ENCODE measurements at regions not wholly inside any gene's neighbourhood (a gene's known extent, or its start where the extent isn't known, plus 50 kb on each side); places are given as distances from the start of the nearest gene placed in this dataset.

- TF ChIP-seq CTCF (IDR thresholded peaks at IDR 0.05; ENCODE audit: insufficient read depth, low read length, poor library complexity, severe bottlenecking) = no peak
- H3K27me3 ChIP-seq (replicated peaks; ENCODE audit: control insufficient read depth, insufficient read depth, low read length) = no peaks in the 10 kb centered on the region
- H3K4me3 ChIP-seq (replicated peaks; ENCODE audit: low read depth, low read length) = no peak overlapping the region
- DNase-seq (ENCODE audit: extremely low read depth, insufficient read length) = no peak
- no peaks in the 10 kb centered on the region for H3K36me3 ChIP-seq (ENCODE audit: control insufficient read depth, insufficient read depth, low read length)
Observed at GRCh38 chr5:8813180-8813579, 732.7 kb downstream of the SEMA5A start.

GRCh38 chr5:8814105-8814504 is 731.8 kb downstream of the SEMA5A start:
- Histone ChIP-seq H3K27me3 (replicated peaks; ENCODE audit: control insufficient read depth, insufficient read depth, low read length) (no peaks in the 10 kb centered on the region), H3K36me3 (ENCODE audit: control insufficient read depth, insufficient read depth, low read length) (no peaks in the 10 kb centered on the region), H3K4me3 (replicated peaks; ENCODE audit: low read depth, low read length) (no peak overlapping the region)
- TF ChIP-seq CTCF (IDR thresholded peaks at IDR 0.05; ENCODE audit: insufficient read depth, low read length, poor library complexity, severe bottlenecking) = no peak
- DNase-seq (ENCODE audit: extremely low read depth, insufficient read length) = no peak

DNA sequence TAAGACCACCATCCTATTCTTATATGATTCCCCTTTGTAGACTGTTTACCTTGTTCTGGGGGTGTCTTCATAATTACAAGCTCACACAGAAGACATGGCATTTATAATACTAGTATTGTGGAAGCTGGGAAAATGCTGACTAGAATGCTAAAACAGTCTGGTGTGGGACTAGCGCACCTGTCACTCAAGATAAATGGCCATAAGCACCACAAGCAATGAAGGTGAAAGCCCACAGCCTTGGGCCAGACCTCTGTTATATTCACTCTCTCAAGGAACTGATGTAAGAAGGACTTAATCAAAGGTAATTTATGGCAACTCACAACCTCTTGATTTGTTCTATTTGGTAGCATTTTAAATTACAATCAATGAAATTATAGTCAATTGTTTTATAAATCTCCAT is 721.5 kb downstream of the SEMA5A start:
- Histone ChIP-seq H3K27me3 (replicated peaks; ENCODE audit: control insufficient read depth, insufficient read depth, low read length) (no peaks in the 10 kb centered on the region), H3K36me3 (ENCODE audit: control insufficient read depth, insufficient read depth, low read length) (no peaks in the 10 kb centered on the region), H3K4me3 (replicated peaks; ENCODE audit: low read depth, low read length) (no peak overlapping the region)
- no peak for DNase-seq (ENCODE audit: extremely low read depth, insufficient read length)
- TF ChIP-seq CTCF (IDR thresholded peaks at IDR 0.05; ENCODE audit: insufficient read depth, low read length, poor library complexity, severe bottlenecking) = no peak

GRCh38 chr5:8825139-8825757 is 720.6 kb downstream of the SEMA5A start:
- no peak overlapping the region for H3K4me3 ChIP-seq (replicated peaks; ENCODE audit: low read depth, low read length)
- TF ChIP-seq CTCF (IDR thresholded peaks at IDR 0.05; ENCODE audit: insufficient read depth, low read length, poor library complexity, severe bottlenecking) = no peak
- DNase-seq (ENCODE audit: extremely low read depth, insufficient read length) = no peak
- H3K27me3 ChIP-seq (replicated peaks; ENCODE audit: control insufficient read depth, insufficient read depth, low read length) = no peaks in the 10 kb centered on the region
- no peaks in the 10 kb centered on the region for H3K36me3 ChIP-seq (ENCODE audit: control insufficient read depth, insufficient read depth, low read length)

- Histone ChIP-seq H3K27me3 (replicated peaks; ENCODE audit: control insufficient read depth, insufficient read depth, low read length) (no peaks in the 10 kb centered on the region), H3K36me3 (ENCODE audit: control insufficient read depth, insufficient read depth, low read length) (no peaks in the 10 kb centered on the region), H3K4me3 (replicated peaks; ENCODE audit: low read depth, low read length) (no peak overlapping the region)
- TF ChIP-seq CTCF (IDR thresholded peaks at IDR 0.05; ENCODE audit: insufficient read depth, low read length, poor library complexity, severe bottlenecking) = no peak
- no peak for DNase-seq (ENCODE audit: extremely low read depth, insufficient read length)
Observed at GRCh38 chr5:8826508-8826907, 719.4 kb downstream of the SEMA5A start.

DNA sequence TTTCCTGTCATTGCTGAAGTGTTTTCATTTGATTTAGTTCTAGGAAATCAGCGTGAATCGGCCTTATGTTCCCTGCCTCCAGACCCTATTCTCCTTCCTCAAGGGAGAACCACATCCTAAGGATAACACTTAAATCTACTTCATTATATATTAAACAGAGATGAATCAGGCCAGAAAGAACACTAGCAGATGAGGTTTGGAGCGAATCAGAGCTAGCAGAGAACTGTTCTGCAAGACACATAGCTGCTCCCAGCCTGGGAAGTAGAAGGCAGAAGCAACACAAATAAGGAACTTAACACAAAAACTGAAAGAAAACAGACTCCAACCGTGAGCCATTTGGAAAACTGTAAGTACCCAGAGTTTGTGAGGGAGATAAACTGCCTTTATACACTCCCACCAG is 718.2 kb downstream of the SEMA5A start:
- DNase-seq (ENCODE audit: extremely low read depth, insufficient read length) = no peak
- Histone ChIP-seq H3K4me3 (replicated peaks; ENCODE audit: low read depth, low read length) (no peak overlapping the region), H3K27me3 (replicated peaks; ENCODE audit: control insufficient read depth, insufficient read depth, low read length) (no peaks in the 10 kb centered on the region), H3K36me3 (ENCODE audit: control insufficient read depth, insufficient read depth, low read length) (no peaks in the 10 kb centered on the region)
- TF ChIP-seq CTCF (IDR thresholded peaks at IDR 0.05; ENCODE audit: insufficient read depth, low read length, poor library complexity, severe bottlenecking) = no peak

Measured in GM06990 (cell line).